Upper lobe of left lung (tissue), 6 donors: ENCODE measurements at regions not wholly inside any gene's neighbourhood (a gene's known extent, or its start where the extent isn't known, plus 50 kb on each side); places are given as distances from the start of the nearest gene placed in this dataset.

Source experiments
- ATAC-seq, 2 donors: fragments of 200-7000 bp; cut with Tn5 transposase; one replicate each; pipeline ENCODE4 v1.9.1; 2022; ENCODE audit warnings: mild to moderate bottlenecking in 2 of 2, moderate library complexity in 2 of 2; ENCODE audit not compliant: low FRiP score in 2 of 2
- DNase-seq, 2 donors: peaks; one replicate each; pipeline ENCODE4 v3.0.0-alpha.2; 2019 to 2020
- H3K27ac ChIP-seq, 4 donors: fragments of 200-600 bp; sonication (generic); one replicate each; pipeline ENCODE4 v1.5.1; 2016 to 2019
- H3K27me3 ChIP-seq, 4 donors: fragments of 200-600 bp; sonication (generic); one replicate each; pipeline ENCODE4 v1.5.1; 2017 to 2019
- H3K36me3 ChIP-seq, 4 donors: fragments of 200-600 bp; sonication (generic); one replicate each; pipeline ENCODE4 v1.5.1; 2016 to 2019
- H3K4me1 ChIP-seq, 4 donors: fragments of 200-600 bp; sonication (generic); one replicate each; pipeline ENCODE4 v1.5.1; 2018 to 2019
- H3K4me3 ChIP-seq, 4 donors: fragments of 200-600 bp; sonication (generic); one replicate each; pipeline ENCODE4 v1.5.1; 2017 to 2019; ENCODE audit warnings: mild to moderate bottlenecking in 2 of 4, moderate library complexity in 1 of 4
- H3K9me3 ChIP-seq, 4 donors: fragments of 200-600 bp; sonication (generic); one replicate each; pipeline ENCODE4 v1.5.1; 2018 to 2019
- EP300 ChIP-seq, 4 donors: sonication (generic); formaldehyde crosslinking; IDR thresholded peaks; one replicate each; pipeline ENCODE4 v1.5.1; 2017; ENCODE audit warnings: antibody characterized with exemption in 4 of 4, control low read depth in 2 of 4
- POLR2A ChIP-seq, 4 donors: fragments of 450-650 bp; IDR thresholded peaks; one replicate each; pipeline ENCODE4 v1.5.1; 2016 to 2017; ENCODE audit warnings: antibody characterized with exemption in 4 of 4, mild to moderate bottlenecking in 2 of 4
- POLR2AphosphoS5 ChIP-seq, 2 donors: sonication (generic); formaldehyde crosslinking; IDR thresholded peaks; one replicate each; pipeline ENCODE4 v1.5.1; 2017; ENCODE audit warnings: antibody characterized with exemption in 2 of 2
- WGBS, 2 donors: methylation state at CpG; one replicate each; pipeline ENCODE4 v1.1.5; 2017 to 2018; 5-methylcytosine and 5-hydroxymethylcytosine counted together
- TF ChIP-seq, protein P1 (sequence below), 6 experiments: fragments of 450-650 bp in 4 of 6; fragments of 200-600 bp in 2 of 6; sonication (generic) in 2 of 6; IDR thresholded peaks; one replicate each; pipeline ENCODE4 v1.5.1; 2016 to 2019; ENCODE audit warnings: antibody characterized with exemption in 6 of 6
- donor health status: DM: no; HTN: no; CAD: no; lungs with moderate emphysema.
- donor health status: DM: no; HTN: yes; CAD: no; lungs with severe emphysema.

DNA sequence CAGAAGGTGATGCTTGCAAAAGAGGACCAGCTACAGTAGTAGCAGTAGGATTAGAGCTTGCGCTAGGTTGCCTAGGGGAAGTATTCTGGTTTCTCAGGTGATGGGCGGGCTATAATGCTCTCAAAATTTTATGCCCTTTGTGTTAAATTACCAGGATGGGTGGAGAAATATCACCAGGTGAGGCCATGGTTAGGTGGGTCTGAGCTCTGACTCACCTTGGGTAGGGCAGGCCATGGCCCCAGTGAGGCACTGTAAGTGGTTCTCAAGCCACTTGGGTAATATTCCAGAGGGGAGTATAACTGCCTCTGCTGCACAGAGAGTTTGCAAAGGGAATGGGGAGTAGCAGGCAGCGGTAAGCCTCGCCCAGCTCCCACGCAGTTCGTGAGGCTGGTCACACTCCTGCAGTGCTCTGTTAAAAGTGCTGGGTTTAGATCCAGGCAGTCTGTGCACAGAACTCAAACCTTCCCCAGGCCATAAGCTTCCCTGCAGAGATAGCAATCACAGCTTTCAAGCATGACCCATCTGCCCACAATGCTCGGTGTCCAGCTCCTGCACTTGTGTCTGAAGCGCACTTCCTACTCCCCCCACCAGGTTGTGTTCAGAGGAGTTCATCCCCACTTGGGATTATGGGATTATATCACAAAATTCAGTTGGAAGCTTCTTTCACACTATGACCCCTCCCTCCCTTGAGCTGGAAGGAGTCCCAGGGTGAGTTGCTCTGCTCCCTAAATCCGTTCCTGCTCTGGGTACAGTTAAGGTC lies 575.0 kb downstream of the CHSY3 start:
- TF ChIP-seq EP300 (IDR thresholded peaks at IDR 0.05) (no peak), POLR2A (IDR thresholded peaks at IDR 0.05) (no peak), POLR2AphosphoS5 (IDR thresholded peaks at IDR 0.05) (no peak)
- TF ChIP-seq, protein P1, sequence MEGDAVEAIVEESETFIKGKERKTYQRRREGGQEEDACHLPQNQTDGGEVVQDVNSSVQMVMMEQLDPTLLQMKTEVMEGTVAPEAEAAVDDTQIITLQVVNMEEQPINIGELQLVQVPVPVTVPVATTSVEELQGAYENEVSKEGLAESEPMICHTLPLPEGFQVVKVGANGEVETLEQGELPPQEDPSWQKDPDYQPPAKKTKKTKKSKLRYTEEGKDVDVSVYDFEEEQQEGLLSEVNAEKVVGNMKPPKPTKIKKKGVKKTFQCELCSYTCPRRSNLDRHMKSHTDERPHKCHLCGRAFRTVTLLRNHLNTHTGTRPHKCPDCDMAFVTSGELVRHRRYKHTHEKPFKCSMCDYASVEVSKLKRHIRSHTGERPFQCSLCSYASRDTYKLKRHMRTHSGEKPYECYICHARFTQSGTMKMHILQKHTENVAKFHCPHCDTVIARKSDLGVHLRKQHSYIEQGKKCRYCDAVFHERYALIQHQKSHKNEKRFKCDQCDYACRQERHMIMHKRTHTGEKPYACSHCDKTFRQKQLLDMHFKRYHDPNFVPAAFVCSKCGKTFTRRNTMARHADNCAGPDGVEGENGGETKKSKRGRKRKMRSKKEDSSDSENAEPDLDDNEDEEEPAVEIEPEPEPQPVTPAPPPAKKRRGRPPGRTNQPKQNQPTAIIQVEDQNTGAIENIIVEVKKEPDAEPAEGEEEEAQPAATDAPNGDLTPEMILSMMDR (IDR thresholded peaks at IDR 0.05): no peak
- ATAC-seq: peak; percentile 23 to 30
- 89 to 92% methylated on average over 7 to 9 of the region's 9 CpGs for WGBS, 2 donors

DNA sequence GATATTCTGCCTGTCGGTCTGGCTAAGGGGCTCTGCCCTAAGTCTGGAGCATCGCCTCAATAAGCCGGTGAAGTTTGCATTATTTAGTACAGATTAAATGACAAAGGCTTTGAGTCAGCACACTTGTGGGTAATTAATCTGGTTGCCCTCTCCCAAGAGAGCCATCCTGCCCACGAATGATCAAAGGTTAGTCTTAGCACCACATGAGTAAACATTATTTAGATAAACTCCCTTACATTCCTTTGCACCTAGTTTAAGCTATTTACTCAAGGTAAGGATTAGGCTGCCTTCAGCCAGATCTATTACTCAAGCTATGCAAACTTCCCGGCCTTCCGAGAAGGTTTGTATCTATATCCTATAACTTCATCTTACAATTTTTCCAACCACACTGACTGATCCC lies 572.1 kb downstream of the CHSY3 start:
- no peak overlapping the region for H3K27ac ChIP-seq
- no peaks in the 10 kb centered on the region for H3K27me3 ChIP-seq
- no peak for TF ChIP-seq EP300 (IDR thresholded peaks at IDR 0.05)
- no peak for TF ChIP-seq POLR2A (IDR thresholded peaks at IDR 0.05)
- TF ChIP-seq, protein P1 (IDR thresholded peaks at IDR 0.05): no peak
- no peak for TF ChIP-seq POLR2AphosphoS5 (IDR thresholded peaks at IDR 0.05)
- no peaks in the 10 kb centered on the region for H3K36me3 ChIP-seq
- no peaks in the 10 kb centered on the region for H3K4me1 ChIP-seq
- no peak for ATAC-seq
- WGBS, 2 donors: 82 to 86% methylated on average over 6 of the region's 6 CpGs
- no peak overlapping the region for H3K4me3 ChIP-seq
- H3K9me3 ChIP-seq: peaks cover 8 to 13% (median 10%) of the 10 kb centered on the region in 4 donors
- DNase-seq: no peak

More for the DNA sequence above, 575.0 kb downstream of the CHSY3 start:
- Histone ChIP-seq H3K27me3 (no peaks in the 10 kb centered on the region), H3K36me3 (no peaks in the 10 kb centered on the region), H3K4me1 (no peaks in the 10 kb centered on the region), H3K4me3 (no peak overlapping the region), H3K9me3 (peaks cover 7 to 13% (median 9%) of the 10 kb centered on the region in 4 donors), H3K27ac (no peak overlapping the region)
- no peak for DNase-seq

DNA sequence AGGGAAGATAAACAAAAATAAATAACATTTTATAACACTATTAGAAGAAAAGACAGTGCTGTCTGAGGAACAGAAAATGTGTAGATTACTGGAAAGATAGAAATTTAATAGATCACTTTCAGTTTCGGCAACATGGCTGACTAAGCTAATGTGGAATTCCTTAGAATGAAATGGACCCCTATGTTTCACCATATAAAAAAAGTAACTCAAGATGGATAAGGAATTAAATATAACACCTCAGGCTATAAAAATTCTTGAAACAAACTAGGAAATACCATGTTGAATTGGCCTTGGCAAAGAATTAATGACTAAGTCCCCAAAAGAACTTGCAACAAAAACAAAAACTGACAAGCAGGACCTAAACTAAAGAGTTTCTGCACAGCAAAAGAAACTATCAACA lies 558.3 kb downstream of the CHSY3 start:
- no peaks in the 10 kb centered on the region for H3K36me3 ChIP-seq
- H3K9me3 ChIP-seq: no peaks in the 10 kb centered on the region
- ATAC-seq (no peak), DNase-seq (no peak)
- H3K4me3 ChIP-seq: no peak overlapping the region
- no peaks in the 10 kb centered on the region for H3K4me1 ChIP-seq
- no peak overlapping the region for H3K27ac ChIP-seq
- TF ChIP-seq, protein P1 (IDR thresholded peaks at IDR 0.05): no peak
- no peak for TF ChIP-seq EP300 (IDR thresholded peaks at IDR 0.05)
- TF ChIP-seq POLR2AphosphoS5 (IDR thresholded peaks at IDR 0.05): no peak
- no peak for TF ChIP-seq POLR2A (IDR thresholded peaks at IDR 0.05)
- no peaks in the 10 kb centered on the region for H3K27me3 ChIP-seq
- WGBS, 2 donors: 97 to 100% methylated on average over 1 of the region's 1 CpG

DNA sequence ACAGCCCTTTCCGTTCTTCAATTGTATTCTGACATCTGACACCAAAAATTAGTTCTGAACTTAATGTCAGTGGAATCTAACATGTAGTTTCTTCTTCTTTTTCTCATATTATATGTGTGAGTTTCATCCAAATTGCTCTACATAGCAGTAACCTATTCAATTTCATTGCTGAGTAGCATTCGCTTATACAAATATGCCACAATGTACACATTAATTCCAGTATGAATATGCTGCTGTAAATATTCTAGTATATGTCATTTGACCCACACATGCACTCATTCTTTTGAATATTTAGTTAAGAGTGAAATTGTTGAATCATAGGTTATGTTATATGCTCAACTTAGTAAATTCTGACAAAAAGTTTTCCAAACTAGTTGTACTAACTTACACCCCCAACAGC lies 550.9 kb downstream of the CHSY3 start:
- TF ChIP-seq EP300 (IDR thresholded peaks at IDR 0.05): no peak
- TF ChIP-seq, protein P1 (IDR thresholded peaks at IDR 0.05): no peak
- no peak for TF ChIP-seq POLR2AphosphoS5 (IDR thresholded peaks at IDR 0.05)
- no peak for TF ChIP-seq POLR2A (IDR thresholded peaks at IDR 0.05)
- ATAC-seq (no peak), DNase-seq (no peak)
- Histone ChIP-seq H3K36me3 (no peaks in the 10 kb centered on the region), H3K4me3 (no peak overlapping the region), H3K4me1 (no peaks in the 10 kb centered on the region), H3K27ac (no peak overlapping the region), H3K9me3 (peaks cover 0 to 13% (median 5%) of the 10 kb centered on the region in 4 donors), H3K27me3 (no peaks in the 10 kb centered on the region)
- 81 to 93% methylated on average over 2 of the region's 2 CpGs for WGBS, 2 donors

DNA sequence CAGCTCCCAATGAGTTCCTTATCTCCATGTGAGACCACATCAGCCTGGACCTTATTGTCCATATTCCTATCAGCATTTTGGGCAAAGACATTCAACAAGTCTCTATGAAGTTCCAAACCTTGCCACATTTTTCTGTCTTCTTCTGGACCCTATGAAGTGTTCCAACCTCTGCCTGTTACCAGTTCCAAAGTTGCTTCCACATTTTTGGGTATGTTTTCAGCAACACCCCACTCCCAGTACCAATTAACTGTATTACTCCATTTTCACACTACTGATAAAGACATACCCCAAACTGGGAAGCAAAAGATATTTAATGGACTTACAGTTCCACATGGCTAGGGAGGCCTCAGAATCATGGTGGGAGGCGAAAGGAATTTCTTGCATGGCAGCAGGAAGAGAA lies 548.5 kb downstream of the CHSY3 start:
- DNase-seq (no peak), ATAC-seq (no peak)
- H3K27me3 ChIP-seq: no peaks in the 10 kb centered on the region
- no peak overlapping the region for H3K27ac ChIP-seq
- WGBS, 2 donors: 92 to 94% methylated on average over 1 of the region's 1 CpG
- H3K4me3 ChIP-seq: no peak overlapping the region
- no peaks in the 10 kb centered on the region for H3K36me3 ChIP-seq
- TF ChIP-seq POLR2A (IDR thresholded peaks at IDR 0.05) (no peak), POLR2AphosphoS5 (IDR thresholded peaks at IDR 0.05) (no peak), EP300 (IDR thresholded peaks at IDR 0.05) (no peak)
- TF ChIP-seq, protein P1 (IDR thresholded peaks at IDR 0.05): no peak
- H3K4me1 ChIP-seq: no peaks in the 10 kb centered on the region
- H3K9me3 ChIP-seq: peaks cover 0 to 13% (median 5%) of the 10 kb centered on the region in 4 donors
